WTC11 (cell line): ENCODE measurements at regions not wholly inside any gene's neighbourhood (a gene's known extent, or its start where the extent isn't known, plus 50 kb on each side); places are given as distances from the start of the nearest gene placed in this dataset.
A peak's percentile ranks its signal among the peaks of the same experiment; 100 is the strongest.

Source experiments
- ATAC-seq: fragments of 200-7000 bp; cut with Tn5 transposase; 2 replicates; pipeline ENCODE4 v1.10.0; 2021; ENCODE audit warnings: mild to moderate bottlenecking, moderate library complexity
- CTCF ChIA-PET: fragments of 300-600 bp; sonication (Branson Sonifier 250); formaldehyde crosslinking; loops from one replicate; lab custom pipeline; 2021; ENCODE audit warnings: antibody characterized with exemption; lab: Charles Lee
- POLR2A ChIA-PET: fragments of 350-600 bp; sonication (Branson Sonifier 250); formaldehyde crosslinking; loops from one replicate; lab custom pipeline; 2021; ENCODE audit warnings: antibody characterized with exemption; lab: Charles Lee
- DNase-seq: peaks from one replicate; pipeline ENCODE4 v3.0.0; 2021; ENCODE audit warnings: low spot score
- H3K27ac Mint-ChIP-seq: 2 replicates; pipeline ENCODE4 v1.8.0; 2021; ENCODE audit warnings: mixed read lengths
- H3K27me3 Mint-ChIP-seq: 2 replicates; pipeline ENCODE4 v1.8.0; 2021; ENCODE audit warnings: low read depth, mild to moderate bottlenecking, moderate library complexity, mixed read lengths
- H3K36me3 Mint-ChIP-seq: 2 replicates; pipeline ENCODE4 v1.8.0; 2021; ENCODE audit warnings: mixed read lengths
- H3K4me1 Mint-ChIP-seq: 2 replicates; pipeline ENCODE4 v1.8.0; 2022; ENCODE audit warnings: mixed read lengths
- H3K4me3 Mint-ChIP-seq: 2 replicates; pipeline ENCODE4 v1.8.0; 2021; ENCODE audit warnings: mild to moderate bottlenecking, moderate library complexity, mixed read lengths
- H3K9me3 Mint-ChIP-seq: 2 replicates; pipeline ENCODE4 v1.8.0; 2021; ENCODE audit warnings: mixed read lengths
- ATF6 ChIP-seq: sonication (generic); formaldehyde crosslinking; IDR thresholded peaks from 2 replicates; pipeline ENCODE4 v1.8.1; 2023; ENCODE audit warnings: mild to moderate bottlenecking, missing genetic modification reagents
- CREB1 ChIP-seq: sonication (generic); formaldehyde crosslinking; IDR thresholded peaks from 2 replicates; pipeline ENCODE4 v1.8.0; 2023; ENCODE audit warnings: mild to moderate bottlenecking, missing genetic modification reagents
- E2F1 ChIP-seq: sonication (generic); formaldehyde crosslinking; IDR thresholded peaks from 2 replicates; pipeline ENCODE4 v1.8.0; 2022; ENCODE audit warnings: mild to moderate bottlenecking, missing genetic modification reagents
- FOXJ3 ChIP-seq: sonication (generic); formaldehyde crosslinking; IDR thresholded peaks from 2 replicates; pipeline ENCODE4 v1.9.0; 2021; ENCODE audit warnings: missing genetic modification reagents, mild to moderate bottlenecking, borderline replicate concordance
- FOXP4 ChIP-seq: sonication (generic); formaldehyde crosslinking; IDR thresholded peaks from 2 replicates; pipeline ENCODE4 v1.8.0; 2022; ENCODE audit warnings: mild to moderate bottlenecking, missing genetic modification reagents
- MLX ChIP-seq: sonication (generic); formaldehyde crosslinking; IDR thresholded peaks from 2 replicates; pipeline ENCODE4 v1.8.1; 2023; ENCODE audit warnings: mild to moderate bottlenecking, missing genetic modification reagents, moderate library complexity
- NFATC4 ChIP-seq: fragments of 250-450 bp; sonication (Bioruptor Pico); IDR thresholded peaks from 2 replicates; pipeline ENCODE4 v1.9.0; 2021; ENCODE audit warnings: mild to moderate bottlenecking
- NR1H2 ChIP-seq: sonication (generic); formaldehyde crosslinking; IDR thresholded peaks from 2 replicates; pipeline ENCODE4 v1.9.0; 2021; ENCODE audit warnings: mild to moderate bottlenecking, moderate library complexity, missing genetic modification reagents
- RORB ChIP-seq: fragments of 250-450 bp; sonication (Bioruptor Pico); IDR thresholded peaks from 2 replicates; pipeline ENCODE4 v1.9.0; 2021; ENCODE audit warnings: mild to moderate bottlenecking
- TEAD4 ChIP-seq: sonication (generic); formaldehyde crosslinking; IDR thresholded peaks from 2 replicates; pipeline ENCODE4 v1.8.0; 2022; ENCODE audit warnings: mild to moderate bottlenecking, missing genetic modification reagents
- ZBTB21 ChIP-seq: sonication (generic); formaldehyde crosslinking; IDR thresholded peaks from 2 replicates; pipeline ENCODE4 v1.8.1; 2023; ENCODE audit warnings: mild to moderate bottlenecking, missing genetic modification reagents, borderline replicate concordance
- ZNF396 ChIP-seq: fragments of 250-450 bp; sonication (Bioruptor Pico); IDR thresholded peaks from 2 replicates; pipeline ENCODE4 v1.8.0; 2021; ENCODE audit warnings: mild to moderate bottlenecking, moderate library complexity, borderline replicate concordance
- ZNF423 ChIP-seq: fragments of 250-450 bp; sonication (Bioruptor Pico); IDR thresholded peaks from 2 replicates; pipeline ENCODE4 v2.1.2; 2022; ENCODE audit warnings: mild to moderate bottlenecking, moderate library complexity
- TF ChIP-seq, protein P1 (sequence below): sonication (generic); formaldehyde crosslinking; IDR thresholded peaks from 2 replicates; pipeline ENCODE4 v1.8.1; 2023; ENCODE audit warnings: mild to moderate bottlenecking, missing genetic modification reagents, moderate library complexity
- TF ChIP-seq, protein P2 (sequence below): sonication (generic); formaldehyde crosslinking; conservative IDR thresholded peaks from 2 replicates; pipeline ENCODE4 v1.8.1; 2023; ENCODE audit warnings: mild to moderate bottlenecking, low read depth, missing genetic modification reagents, moderate library complexity
- TF ChIP-seq, protein P3 (sequence below): sonication (generic); formaldehyde crosslinking; IDR thresholded peaks from 2 replicates; pipeline ENCODE4 v1.8.1; 2023; ENCODE audit warnings: mild to moderate bottlenecking, missing genetic modification reagents
- TF ChIP-seq, protein P4 (sequence below): fragments of 250-450 bp; sonication (Bioruptor Pico); IDR thresholded peaks from 2 replicates; pipeline ENCODE4 v1.9.0; 2021; ENCODE audit warnings: mild to moderate bottlenecking

DNA sequence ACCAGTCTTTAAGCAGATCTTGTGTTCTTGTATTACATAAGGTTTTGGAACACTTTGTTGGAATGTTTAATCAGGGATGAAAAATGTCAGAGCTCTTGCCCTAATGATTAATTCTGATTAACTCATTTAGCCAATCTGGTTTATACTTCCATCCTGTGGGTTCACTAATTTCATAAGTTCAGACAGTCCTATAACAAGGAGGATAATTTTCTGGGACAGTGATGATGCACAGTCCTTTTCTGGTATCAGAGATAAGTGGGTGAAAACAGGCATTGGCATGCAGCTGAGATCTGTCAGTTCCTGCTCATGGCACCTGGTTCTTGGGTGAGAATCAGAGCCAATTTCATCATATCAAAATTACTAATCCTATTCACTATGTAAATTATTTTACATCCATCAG lies 125.0 kb upstream of the LAMA2 start:
- no peaks in the 10 kb centered on the region for H3K27me3 Mint-ChIP-seq
- H3K4me3 Mint-ChIP-seq: no peak overlapping the region
- no peak overlapping the region for H3K27ac Mint-ChIP-seq
- H3K36me3 Mint-ChIP-seq: peaks cover 4% of the 10 kb centered on the region; the same call in 1 of the 2 replicates
- peaks cover 18% of the 10 kb centered on the region for H3K9me3 Mint-ChIP-seq
- H3K4me1 Mint-ChIP-seq: peaks cover 8% of the 10 kb centered on the region
- DNase-seq: no peak
- CTCF ChIA-PET: no interaction called here
- TF ChIP-seq NFATC4 (CRISPR knock-in tag): no peak
- TF ChIP-seq, protein P1, sequence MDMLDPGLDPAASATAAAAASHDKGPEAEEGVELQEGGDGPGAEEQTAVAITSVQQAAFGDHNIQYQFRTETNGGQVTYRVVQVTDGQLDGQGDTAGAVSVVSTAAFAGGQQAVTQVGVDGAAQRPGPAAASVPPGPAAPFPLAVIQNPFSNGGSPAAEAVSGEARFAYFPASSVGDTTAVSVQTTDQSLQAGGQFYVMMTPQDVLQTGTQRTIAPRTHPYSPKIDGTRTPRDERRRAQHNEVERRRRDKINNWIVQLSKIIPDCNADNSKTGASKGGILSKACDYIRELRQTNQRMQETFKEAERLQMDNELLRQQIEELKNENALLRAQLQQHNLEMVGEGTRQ: no peak
- TF ChIP-seq, protein P2, sequence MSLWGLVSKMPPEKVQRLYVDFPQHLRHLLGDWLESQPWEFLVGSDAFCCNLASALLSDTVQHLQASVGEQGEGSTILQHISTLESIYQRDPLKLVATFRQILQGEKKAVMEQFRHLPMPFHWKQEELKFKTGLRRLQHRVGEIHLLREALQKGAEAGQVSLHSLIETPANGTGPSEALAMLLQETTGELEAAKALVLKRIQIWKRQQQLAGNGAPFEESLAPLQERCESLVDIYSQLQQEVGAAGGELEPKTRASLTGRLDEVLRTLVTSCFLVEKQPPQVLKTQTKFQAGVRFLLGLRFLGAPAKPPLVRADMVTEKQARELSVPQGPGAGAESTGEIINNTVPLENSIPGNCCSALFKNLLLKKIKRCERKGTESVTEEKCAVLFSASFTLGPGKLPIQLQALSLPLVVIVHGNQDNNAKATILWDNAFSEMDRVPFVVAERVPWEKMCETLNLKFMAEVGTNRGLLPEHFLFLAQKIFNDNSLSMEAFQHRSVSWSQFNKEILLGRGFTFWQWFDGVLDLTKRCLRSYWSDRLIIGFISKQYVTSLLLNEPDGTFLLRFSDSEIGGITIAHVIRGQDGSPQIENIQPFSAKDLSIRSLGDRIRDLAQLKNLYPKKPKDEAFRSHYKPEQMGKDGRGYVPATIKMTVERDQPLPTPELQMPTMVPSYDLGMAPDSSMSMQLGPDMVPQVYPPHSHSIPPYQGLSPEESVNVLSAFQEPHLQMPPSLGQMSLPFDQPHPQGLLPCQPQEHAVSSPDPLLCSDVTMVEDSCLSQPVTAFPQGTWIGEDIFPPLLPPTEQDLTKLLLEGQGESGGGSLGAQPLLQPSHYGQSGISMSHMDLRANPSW: no peak
- TF ChIP-seq, protein P3, sequence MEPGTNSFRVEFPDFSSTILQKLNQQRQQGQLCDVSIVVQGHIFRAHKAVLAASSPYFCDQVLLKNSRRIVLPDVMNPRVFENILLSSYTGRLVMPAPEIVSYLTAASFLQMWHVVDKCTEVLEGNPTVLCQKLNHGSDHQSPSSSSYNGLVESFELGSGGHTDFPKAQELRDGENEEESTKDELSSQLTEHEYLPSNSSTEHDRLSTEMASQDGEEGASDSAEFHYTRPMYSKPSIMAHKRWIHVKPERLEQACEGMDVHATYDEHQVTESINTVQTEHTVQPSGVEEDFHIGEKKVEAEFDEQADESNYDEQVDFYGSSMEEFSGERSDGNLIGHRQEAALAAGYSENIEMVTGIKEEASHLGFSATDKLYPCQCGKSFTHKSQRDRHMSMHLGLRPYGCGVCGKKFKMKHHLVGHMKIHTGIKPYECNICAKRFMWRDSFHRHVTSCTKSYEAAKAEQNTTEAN (CRISPR knock-in tag): no peak
- no peak for TF ChIP-seq MLX (CRISPR knock-in tag)
- no peak for TF ChIP-seq ATF6 (CRISPR knock-in tag)
- no peak for TF ChIP-seq FOXJ3 (CRISPR knock-in tag)
- no peak for TF ChIP-seq NR1H2
- no peak for TF ChIP-seq CREB1 (CRISPR knock-in tag)
- TF ChIP-seq, all 79 proteins: peak for 0
- no peak for ATAC-seq
- POLR2A ChIA-PET: no interaction called here

DNA sequence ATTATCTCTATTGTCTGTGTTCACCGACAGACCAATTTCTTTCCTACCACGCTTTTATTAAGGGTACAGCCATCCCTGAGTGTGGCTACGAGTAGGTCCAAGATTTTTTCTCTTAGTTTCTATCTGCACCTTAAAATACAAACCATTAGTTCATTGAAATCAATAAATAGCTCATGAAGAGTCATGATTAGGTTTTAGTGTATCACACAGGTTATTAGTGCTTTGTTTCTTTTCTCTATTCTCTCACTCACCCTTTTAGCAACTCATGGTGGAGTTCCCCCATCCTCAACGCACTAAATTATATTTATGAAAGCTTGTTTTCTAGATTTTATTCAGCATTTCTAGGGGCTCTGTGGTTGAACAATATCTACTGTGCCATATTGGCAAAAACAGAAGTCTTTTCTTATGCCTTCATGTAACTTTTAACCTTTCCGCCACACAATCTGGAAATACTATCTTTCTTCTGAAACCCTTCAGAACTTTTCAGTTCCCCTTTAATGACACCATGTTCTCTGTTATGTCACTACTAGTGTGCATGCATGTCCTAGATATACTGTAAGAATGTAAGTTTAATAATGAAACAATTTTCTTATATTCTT lies 128.2 kb upstream of the LAMA2 start:
- peaks cover 18% of the 10 kb centered on the region for H3K4me1 Mint-ChIP-seq
- H3K27ac Mint-ChIP-seq: no peak overlapping the region
- peaks cover 4% of the 10 kb centered on the region; the same call in 1 of the 2 replicates for H3K9me3 Mint-ChIP-seq
- no peaks in the 10 kb centered on the region for H3K36me3 Mint-ChIP-seq
- H3K27me3 Mint-ChIP-seq: no peaks in the 10 kb centered on the region
- DNase-seq (no peak), ATAC-seq (no peak)
- no peak overlapping the region for H3K4me3 Mint-ChIP-seq
- POLR2A ChIA-PET: no interaction called here
- TF ChIP-seq CREB1 (CRISPR knock-in tag): no peak
- CTCF ChIA-PET: no interaction called here

- peaks cover 17% of the 10 kb centered on the region for H3K27me3 Mint-ChIP-seq
- TF ChIP-seq ZBTB21 (CRISPR knock-in tag) (no peak), ZNF423 (CRISPR knock-in tag) (peak; percentile 94), RORB (CRISPR knock-in tag) (no peak), ZNF396 (CRISPR knock-in tag) (0 out of 2 replicates have a peak, but pooled peaks have one; percentile 42), TEAD4 (CRISPR knock-in tag) (no peak), E2F1 (CRISPR knock-in tag) (no peak), FOXP4 (CRISPR knock-in tag) (0 out of 2 replicates have a peak, but pooled peaks have one; percentile 15)
- TF ChIP-seq, protein P4, sequence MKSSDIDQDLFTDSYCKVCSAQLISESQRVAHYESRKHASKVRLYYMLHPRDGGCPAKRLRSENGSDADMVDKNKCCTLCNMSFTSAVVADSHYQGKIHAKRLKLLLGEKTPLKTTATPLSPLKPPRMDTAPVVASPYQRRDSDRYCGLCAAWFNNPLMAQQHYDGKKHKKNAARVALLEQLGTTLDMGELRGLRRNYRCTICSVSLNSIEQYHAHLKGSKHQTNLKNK: peak; percentile 77; the same call in 1 of the 2 replicates
- peaks cover 45% of the 10 kb centered on the region for H3K9me3 Mint-ChIP-seq
- ATAC-seq: peak; percentile 57
- peak overlapping the region; percentile 36 for H3K4me3 Mint-ChIP-seq
- peak; percentile 53 for DNase-seq
- POLR2A ChIA-PET: interaction anchor here (0.9 kb wide), 1 partner anchor 1180 kb away, joined by 3 read pairs; no protein-coding TSS in a partner anchor
- H3K4me1 Mint-ChIP-seq: peaks cover 69% of the 10 kb centered on the region
- peak overlapping the region; percentile 79 for H3K27ac Mint-ChIP-seq
- H3K36me3 Mint-ChIP-seq: peaks cover 49% of the 10 kb centered on the region
- CTCF ChIA-PET: interaction anchor here (0.9 to 1.3 kb wide), 3 partner anchors 13 to 64 kb away, joined by 3 to 4 read pairs (median 3); no protein-coding TSS in a partner anchor
Observed at GRCh38 chr6:128743974-128744765, 138.8 kb upstream of the LAMA2 start.
